Tibial nerve (tissue), 4 donors: ENCODE measurements at regions not wholly inside any gene's neighbourhood (a gene's known extent, or its start where the extent isn't known, plus 50 kb on each side); places are given as distances from the start of the nearest gene placed in this dataset.

Experiments
- CTCF ChIP-seq, 5 experiments: fragments of 200-600 bp in 3 of 5; fragments of 450-650 bp in 2 of 5; sonication (generic) in 3 of 5; IDR thresholded peaks; one replicate each; pipeline ENCODE4 v1.5.1; 2016 to 2019; ENCODE audit warnings: antibody characterized with exemption in 5 of 5, mild to moderate bottlenecking in 3 of 5, moderate library complexity in 2 of 5
- EP300 ChIP-seq, 2 donors: sonication (generic); formaldehyde crosslinking; IDR thresholded peaks; one replicate each; pipeline ENCODE4 v1.6.1; 2017; ENCODE audit warnings: antibody characterized with exemption in 2 of 2, mild to moderate bottlenecking in 1 of 2
- POLR2A ChIP-seq, 2 donors: fragments of 450-650 bp; IDR thresholded peaks; one replicate each; pipeline ENCODE4 v1.6.1; 2017; ENCODE audit warnings: antibody characterized with exemption in 2 of 2, mild to moderate bottlenecking in 2 of 2, moderate library complexity in 2 of 2

- TF ChIP-seq CTCF (IDR thresholded peaks at IDR 0.05) = no peak
- no peak for TF ChIP-seq POLR2A (IDR thresholded peaks at IDR 0.05)
- no peak for TF ChIP-seq EP300 (IDR thresholded peaks at IDR 0.05)
Observed at GRCh38 chr6:40959781-40960327, 79.2 kb downstream of the UNC5CL start.
